WTC11 (cell line): ENCODE measurements at regions not wholly inside any gene's neighbourhood (a gene's known extent, or its start where the extent isn't known, plus 50 kb on each side); places are given as distances from the start of the nearest gene placed in this dataset.

Source experiments
- ATAC-seq: fragments of 200-7000 bp; cut with Tn5 transposase; 2 replicates; pipeline ENCODE4 v1.10.0; 2021; ENCODE audit warnings: mild to moderate bottlenecking, moderate library complexity
- CTCF ChIA-PET: fragments of 300-600 bp; sonication (Branson Sonifier 250); formaldehyde crosslinking; loops from one replicate; lab custom pipeline; 2021; ENCODE audit warnings: antibody characterized with exemption; lab: Charles Lee
- POLR2A ChIA-PET: fragments of 350-600 bp; sonication (Branson Sonifier 250); formaldehyde crosslinking; loops from one replicate; lab custom pipeline; 2021; ENCODE audit warnings: antibody characterized with exemption; lab: Charles Lee
- DNase-seq: peaks from one replicate; pipeline ENCODE4 v3.0.0; 2021; ENCODE audit warnings: low spot score
- H3K27ac Mint-ChIP-seq: 2 replicates; pipeline ENCODE4 v1.8.0; 2021; ENCODE audit warnings: mixed read lengths
- H3K27me3 Mint-ChIP-seq: 2 replicates; pipeline ENCODE4 v1.8.0; 2021; ENCODE audit warnings: low read depth, mild to moderate bottlenecking, moderate library complexity, mixed read lengths
- H3K36me3 Mint-ChIP-seq: 2 replicates; pipeline ENCODE4 v1.8.0; 2021; ENCODE audit warnings: mixed read lengths
- H3K4me1 Mint-ChIP-seq: 2 replicates; pipeline ENCODE4 v1.8.0; 2022; ENCODE audit warnings: mixed read lengths
- H3K4me3 Mint-ChIP-seq: 2 replicates; pipeline ENCODE4 v1.8.0; 2021; ENCODE audit warnings: mild to moderate bottlenecking, moderate library complexity, mixed read lengths
- H3K9me3 Mint-ChIP-seq: 2 replicates; pipeline ENCODE4 v1.8.0; 2021; ENCODE audit warnings: mixed read lengths
- CREB1 ChIP-seq: sonication (generic); formaldehyde crosslinking; IDR thresholded peaks from 2 replicates; pipeline ENCODE4 v1.8.0; 2023; ENCODE audit warnings: mild to moderate bottlenecking, missing genetic modification reagents
- ELF4 ChIP-seq: sonication (generic); formaldehyde crosslinking; IDR thresholded peaks from 2 replicates; pipeline ENCODE4 v1.8.1; 2022; ENCODE audit warnings: low read depth, mild to moderate bottlenecking, moderate library complexity, missing genetic modification reagents
- ETV6 ChIP-seq: sonication (generic); formaldehyde crosslinking; IDR thresholded peaks from 2 replicates; pipeline ENCODE4 v1.8.1; 2022; ENCODE audit warnings: mild to moderate bottlenecking, missing genetic modification reagents
- GABPB1 ChIP-seq: sonication (generic); formaldehyde crosslinking; IDR thresholded peaks from 2 replicates; pipeline ENCODE4 v1.8.1; 2023; ENCODE audit warnings: mild to moderate bottlenecking, missing genetic modification reagents
- SOX15 ChIP-seq: fragments of 250-450 bp; sonication (Bioruptor Pico); IDR thresholded peaks from 2 replicates; pipeline ENCODE4 v1.9.0; 2021; ENCODE audit warnings: mild to moderate bottlenecking
- SP1 ChIP-seq: sonication (generic); formaldehyde crosslinking; conservative IDR thresholded peaks from 2 replicates; pipeline ENCODE4 v1.8.1; 2022; ENCODE audit warnings: missing genetic modification reagents
- TEAD1 ChIP-seq: sonication (generic); formaldehyde crosslinking; IDR thresholded peaks from 2 replicates; pipeline ENCODE4 v1.8.0; 2022; ENCODE audit warnings: mild to moderate bottlenecking, missing genetic modification reagents
- ZNF138 ChIP-seq: sonication (generic); formaldehyde crosslinking; conservative IDR thresholded peaks from 2 replicates; pipeline ENCODE4 v1.8.1; 2022; ENCODE audit warnings: mild to moderate bottlenecking, moderate library complexity, missing genetic modification reagents
- TF ChIP-seq, protein P1 (sequence below): sonication (generic); formaldehyde crosslinking; IDR thresholded peaks from 2 replicates; pipeline ENCODE4 v1.8.1; 2023; ENCODE audit warnings: mild to moderate bottlenecking, moderate library complexity, missing genetic modification reagents
- TF ChIP-seq, protein P2 (sequence below): fragments of 250-450 bp; sonication (Bioruptor Pico); IDR thresholded peaks from 2 replicates; pipeline ENCODE4 v1.8.0; 2021; ENCODE audit warnings: mild to moderate bottlenecking
- TF ChIP-seq, protein P3 (sequence below): sonication (generic); formaldehyde crosslinking; conservative IDR thresholded peaks from 2 replicates; pipeline ENCODE4 v1.8.1; 2022; ENCODE audit warnings: mild to moderate bottlenecking, missing genetic modification reagents
- TF ChIP-seq, protein P4 (sequence below): sonication (generic); formaldehyde crosslinking; IDR thresholded peaks from 2 replicates; pipeline ENCODE4 v1.8.0; 2023; ENCODE audit warnings: mild to moderate bottlenecking, missing genetic modification reagents
- TF ChIP-seq, protein P5 (sequence below): sonication (generic); formaldehyde crosslinking; IDR thresholded peaks from 2 replicates; pipeline ENCODE4 v1.8.1; 2023; ENCODE audit warnings: mild to moderate bottlenecking, missing genetic modification reagents
- TF ChIP-seq, protein P6 (sequence below): fragments of 250-450 bp; sonication (Bioruptor Pico); IDR thresholded peaks from 2 replicates; pipeline ENCODE4 v1.9.0; 2021; ENCODE audit warnings: moderate library complexity, mild to moderate bottlenecking, inconsistent platforms, borderline replicate concordance
- TF ChIP-seq, protein P7 (sequence below): sonication (generic); formaldehyde crosslinking; conservative IDR thresholded peaks from 2 replicates; pipeline ENCODE4 v1.8.1; 2023; ENCODE audit warnings: mild to moderate bottlenecking, low read depth, missing genetic modification reagents, moderate library complexity

DNA sequence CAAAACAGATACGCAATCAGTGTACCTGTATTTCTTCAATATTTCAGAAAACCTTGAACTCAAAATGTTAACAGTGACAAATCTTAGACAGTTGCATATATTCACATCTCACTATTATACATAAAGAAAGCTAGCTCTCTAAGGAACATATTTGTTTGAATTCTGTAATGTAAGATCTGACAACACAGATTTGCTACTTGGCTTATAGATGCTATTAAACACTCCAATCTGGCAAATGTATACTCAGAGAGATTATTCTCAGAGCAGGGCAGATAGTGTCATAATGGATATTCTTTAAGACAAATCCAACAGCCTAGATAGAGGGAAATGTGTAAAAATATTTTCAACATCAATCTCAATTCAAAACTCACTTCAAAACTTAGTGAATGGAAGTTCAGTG lies 794.5 kb upstream of the CDH9 start:
- POLR2A ChIA-PET, result no interaction called here

DNA sequence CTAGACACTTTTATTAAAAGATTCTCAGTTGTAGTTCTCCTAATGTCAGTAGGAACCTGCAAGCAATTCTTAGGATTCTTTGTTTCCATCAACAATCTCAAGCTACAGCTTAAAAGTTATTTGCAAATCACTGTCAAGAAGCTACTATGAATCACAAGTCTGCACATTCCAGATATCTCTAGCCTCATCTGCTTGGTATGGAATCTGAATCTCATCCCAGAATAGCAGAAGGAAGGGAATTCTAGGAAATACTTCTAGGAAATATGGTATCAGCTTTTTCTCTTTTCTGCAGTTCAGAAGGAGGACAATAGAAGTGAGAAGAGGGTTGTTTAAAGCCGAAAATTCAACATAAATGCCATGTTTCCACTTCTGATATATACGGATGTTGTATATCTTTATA lies 792.2 kb upstream of the CDH9 start:
- DNase-seq (no peak), ATAC-seq (no peak)
- TF ChIP-seq, protein P1, sequence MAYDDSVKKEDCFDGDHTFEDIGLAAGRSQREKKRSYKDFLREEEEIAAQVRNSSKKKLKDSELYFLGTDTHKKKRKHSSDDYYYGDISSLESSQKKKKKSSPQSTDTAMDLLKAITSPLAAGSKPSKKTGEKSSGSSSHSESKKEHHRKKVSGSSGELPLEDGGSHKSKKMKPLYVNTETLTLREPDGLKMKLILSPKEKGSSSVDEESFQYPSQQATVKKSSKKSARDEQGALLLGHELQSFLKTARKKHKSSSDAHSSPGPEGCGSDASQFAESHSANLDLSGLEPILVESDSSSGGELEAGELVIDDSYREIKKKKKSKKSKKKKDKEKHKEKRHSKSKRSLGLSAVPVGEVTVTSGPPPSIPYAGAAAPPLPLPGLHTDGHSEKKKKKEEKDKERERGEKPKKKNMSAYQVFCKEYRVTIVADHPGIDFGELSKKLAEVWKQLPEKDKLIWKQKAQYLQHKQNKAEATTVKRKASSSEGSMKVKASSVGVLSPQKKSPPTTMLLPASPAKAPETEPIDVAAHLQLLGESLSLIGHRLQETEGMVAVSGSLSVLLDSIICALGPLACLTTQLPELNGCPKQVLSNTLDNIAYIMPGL (CRISPR knock-in tag), result no peak
- TF ChIP-seq SP1 (CRISPR knock-in tag) (no peak), ZNF138 (CRISPR knock-in tag) (no peak), GABPB1 (CRISPR knock-in tag) (no peak), TEAD1 (CRISPR knock-in tag) (no peak)
- TF ChIP-seq, protein P2, sequence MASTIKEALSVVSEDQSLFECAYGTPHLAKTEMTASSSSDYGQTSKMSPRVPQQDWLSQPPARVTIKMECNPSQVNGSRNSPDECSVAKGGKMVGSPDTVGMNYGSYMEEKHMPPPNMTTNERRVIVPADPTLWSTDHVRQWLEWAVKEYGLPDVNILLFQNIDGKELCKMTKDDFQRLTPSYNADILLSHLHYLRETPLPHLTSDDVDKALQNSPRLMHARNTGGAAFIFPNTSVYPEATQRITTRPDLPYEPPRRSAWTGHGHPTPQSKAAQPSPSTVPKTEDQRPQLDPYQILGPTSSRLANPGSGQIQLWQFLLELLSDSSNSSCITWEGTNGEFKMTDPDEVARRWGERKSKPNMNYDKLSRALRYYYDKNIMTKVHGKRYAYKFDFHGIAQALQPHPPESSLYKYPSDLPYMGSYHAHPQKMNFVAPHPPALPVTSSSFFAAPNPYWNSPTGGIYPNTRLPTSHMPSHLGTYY, result no peak
- TF ChIP-seq, protein P3, sequence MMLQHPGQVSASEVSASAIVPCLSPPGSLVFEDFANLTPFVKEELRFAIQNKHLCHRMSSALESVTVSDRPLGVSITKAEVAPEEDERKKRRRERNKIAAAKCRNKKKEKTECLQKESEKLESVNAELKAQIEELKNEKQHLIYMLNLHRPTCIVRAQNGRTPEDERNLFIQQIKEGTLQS, result no peak
- TF ChIP-seq, protein P4, sequence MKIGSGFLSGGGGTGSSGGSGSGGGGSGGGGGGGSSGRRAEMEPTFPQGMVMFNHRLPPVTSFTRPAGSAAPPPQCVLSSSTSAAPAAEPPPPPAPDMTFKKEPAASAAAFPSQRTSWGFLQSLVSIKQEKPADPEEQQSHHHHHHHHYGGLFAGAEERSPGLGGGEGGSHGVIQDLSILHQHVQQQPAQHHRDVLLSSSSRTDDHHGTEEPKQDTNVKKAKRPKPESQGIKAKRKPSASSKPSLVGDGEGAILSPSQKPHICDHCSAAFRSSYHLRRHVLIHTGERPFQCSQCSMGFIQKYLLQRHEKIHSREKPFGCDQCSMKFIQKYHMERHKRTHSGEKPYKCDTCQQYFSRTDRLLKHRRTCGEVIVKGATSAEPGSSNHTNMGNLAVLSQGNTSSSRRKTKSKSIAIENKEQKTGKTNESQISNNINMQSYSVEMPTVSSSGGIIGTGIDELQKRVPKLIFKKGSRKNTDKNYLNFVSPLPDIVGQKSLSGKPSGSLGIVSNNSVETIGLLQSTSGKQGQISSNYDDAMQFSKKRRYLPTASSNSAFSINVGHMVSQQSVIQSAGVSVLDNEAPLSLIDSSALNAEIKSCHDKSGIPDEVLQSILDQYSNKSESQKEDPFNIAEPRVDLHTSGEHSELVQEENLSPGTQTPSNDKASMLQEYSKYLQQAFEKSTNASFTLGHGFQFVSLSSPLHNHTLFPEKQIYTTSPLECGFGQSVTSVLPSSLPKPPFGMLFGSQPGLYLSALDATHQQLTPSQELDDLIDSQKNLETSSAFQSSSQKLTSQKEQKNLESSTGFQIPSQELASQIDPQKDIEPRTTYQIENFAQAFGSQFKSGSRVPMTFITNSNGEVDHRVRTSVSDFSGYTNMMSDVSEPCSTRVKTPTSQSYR (CRISPR knock-in tag), result no peak
- Mint-ChIP-seq H3K9me3 (peaks cover 4% of the 10 kb centered on the region), H3K4me3 (no peak overlapping the region), H3K27me3 (no peaks in the 10 kb centered on the region), H3K27ac (no peak overlapping the region), H3K36me3 (peaks cover 3% of the 10 kb centered on the region; the same call in 1 of the 2 replicates), H3K4me1 (no peaks in the 10 kb centered on the region)
- ChIA-PET POLR2A (no interaction called here), CTCF (no interaction called here)

More for the DNA sequence above, 794.5 kb upstream of the CDH9 start:
- Mint-ChIP-seq H3K4me1 (no peaks in the 10 kb centered on the region), H3K4me3 (no peak overlapping the region), H3K9me3 (peaks cover 16% of the 10 kb centered on the region), H3K27me3 (no peaks in the 10 kb centered on the region), H3K36me3 (peaks cover 7% of the 10 kb centered on the region; the same call in 1 of the 2 replicates), H3K27ac (no peak overlapping the region)
- TF ChIP-seq CREB1 (no peak), ELF4 (CRISPR knock-in tag) (no peak), GABPB1 (CRISPR knock-in tag) (no peak), ETV6 (CRISPR knock-in tag) (no peak), SOX15 (CRISPR knock-in tag) (no peak)
- TF ChIP-seq, protein P1 (CRISPR knock-in tag), result no peak
- TF ChIP-seq, protein P5, sequence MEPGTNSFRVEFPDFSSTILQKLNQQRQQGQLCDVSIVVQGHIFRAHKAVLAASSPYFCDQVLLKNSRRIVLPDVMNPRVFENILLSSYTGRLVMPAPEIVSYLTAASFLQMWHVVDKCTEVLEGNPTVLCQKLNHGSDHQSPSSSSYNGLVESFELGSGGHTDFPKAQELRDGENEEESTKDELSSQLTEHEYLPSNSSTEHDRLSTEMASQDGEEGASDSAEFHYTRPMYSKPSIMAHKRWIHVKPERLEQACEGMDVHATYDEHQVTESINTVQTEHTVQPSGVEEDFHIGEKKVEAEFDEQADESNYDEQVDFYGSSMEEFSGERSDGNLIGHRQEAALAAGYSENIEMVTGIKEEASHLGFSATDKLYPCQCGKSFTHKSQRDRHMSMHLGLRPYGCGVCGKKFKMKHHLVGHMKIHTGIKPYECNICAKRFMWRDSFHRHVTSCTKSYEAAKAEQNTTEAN (CRISPR knock-in tag), result no peak
- TF ChIP-seq, protein P6, sequence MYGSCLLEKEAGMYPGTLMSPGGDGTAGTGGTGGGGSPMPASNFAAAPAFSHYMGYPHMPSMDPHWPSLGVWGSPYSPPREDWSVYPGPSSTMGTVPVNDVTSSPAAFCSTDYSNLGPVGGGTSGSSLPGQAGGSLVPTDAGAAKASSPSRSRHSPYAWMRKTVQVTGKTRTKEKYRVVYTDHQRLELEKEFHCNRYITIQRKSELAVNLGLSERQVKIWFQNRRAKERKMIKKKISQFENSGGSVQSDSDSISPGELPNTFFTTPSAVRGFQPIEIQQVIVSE, result no peak
- TF ChIP-seq, protein P7, sequence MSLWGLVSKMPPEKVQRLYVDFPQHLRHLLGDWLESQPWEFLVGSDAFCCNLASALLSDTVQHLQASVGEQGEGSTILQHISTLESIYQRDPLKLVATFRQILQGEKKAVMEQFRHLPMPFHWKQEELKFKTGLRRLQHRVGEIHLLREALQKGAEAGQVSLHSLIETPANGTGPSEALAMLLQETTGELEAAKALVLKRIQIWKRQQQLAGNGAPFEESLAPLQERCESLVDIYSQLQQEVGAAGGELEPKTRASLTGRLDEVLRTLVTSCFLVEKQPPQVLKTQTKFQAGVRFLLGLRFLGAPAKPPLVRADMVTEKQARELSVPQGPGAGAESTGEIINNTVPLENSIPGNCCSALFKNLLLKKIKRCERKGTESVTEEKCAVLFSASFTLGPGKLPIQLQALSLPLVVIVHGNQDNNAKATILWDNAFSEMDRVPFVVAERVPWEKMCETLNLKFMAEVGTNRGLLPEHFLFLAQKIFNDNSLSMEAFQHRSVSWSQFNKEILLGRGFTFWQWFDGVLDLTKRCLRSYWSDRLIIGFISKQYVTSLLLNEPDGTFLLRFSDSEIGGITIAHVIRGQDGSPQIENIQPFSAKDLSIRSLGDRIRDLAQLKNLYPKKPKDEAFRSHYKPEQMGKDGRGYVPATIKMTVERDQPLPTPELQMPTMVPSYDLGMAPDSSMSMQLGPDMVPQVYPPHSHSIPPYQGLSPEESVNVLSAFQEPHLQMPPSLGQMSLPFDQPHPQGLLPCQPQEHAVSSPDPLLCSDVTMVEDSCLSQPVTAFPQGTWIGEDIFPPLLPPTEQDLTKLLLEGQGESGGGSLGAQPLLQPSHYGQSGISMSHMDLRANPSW (CRISPR knock-in tag), result no peak
- DNase-seq, result no peak
- CTCF ChIA-PET, result no interaction called here
- no peak for ATAC-seq
